ENCODE measurements at regions not wholly inside any gene's neighbourhood (a gene's known extent, or its start where the extent isn't known, plus 50 kb on each side); places are given as distances from the start of the nearest gene placed in this dataset.

GRCh38 chr5:4370218-4370617 is 769.9 kb upstream of the ADAMTS16 start:
- TF ChIP-seq TARDBP (IDR thresholded peaks at IDR 0.05) (no peak), FOXA1 (IDR thresholded peaks at IDR 0.05) (no peak), BHLHE40 (IDR thresholded peaks at IDR 0.05; ENCODE audit: borderline replicate concordance) (no peak), FOXK2 (IDR thresholded peaks at IDR 0.05) (no peak), HDGF (IDR thresholded peaks at IDR 0.05; ENCODE audit: borderline replicate concordance) (no peak), FOXM1 (IDR thresholded peaks at IDR 0.05; ENCODE audit: borderline replicate concordance) (no peak), SUZ12 (IDR thresholded peaks at IDR 0.05) (no peak), ARNT (IDR thresholded peaks at IDR 0.05) (no peak), SP1 (IDR thresholded peaks at IDR 0.05) (no peak), PKNOX1 (IDR thresholded peaks at IDR 0.05) (no peak), L3MBTL2 (conservative IDR thresholded peaks at IDR 0.05) (no peak), ZNF384 (IDR thresholded peaks at IDR 0.05) (no peak), NFRKB (IDR thresholded peaks at IDR 0.05) (no peak)

Measured in HEK293T (cell line).